ENCODE measurements at regions not wholly inside any gene's neighbourhood (a gene's known extent, or its start where the extent isn't known, plus 50 kb on each side); places are given as distances from the start of the nearest gene placed in this dataset.

DNA sequence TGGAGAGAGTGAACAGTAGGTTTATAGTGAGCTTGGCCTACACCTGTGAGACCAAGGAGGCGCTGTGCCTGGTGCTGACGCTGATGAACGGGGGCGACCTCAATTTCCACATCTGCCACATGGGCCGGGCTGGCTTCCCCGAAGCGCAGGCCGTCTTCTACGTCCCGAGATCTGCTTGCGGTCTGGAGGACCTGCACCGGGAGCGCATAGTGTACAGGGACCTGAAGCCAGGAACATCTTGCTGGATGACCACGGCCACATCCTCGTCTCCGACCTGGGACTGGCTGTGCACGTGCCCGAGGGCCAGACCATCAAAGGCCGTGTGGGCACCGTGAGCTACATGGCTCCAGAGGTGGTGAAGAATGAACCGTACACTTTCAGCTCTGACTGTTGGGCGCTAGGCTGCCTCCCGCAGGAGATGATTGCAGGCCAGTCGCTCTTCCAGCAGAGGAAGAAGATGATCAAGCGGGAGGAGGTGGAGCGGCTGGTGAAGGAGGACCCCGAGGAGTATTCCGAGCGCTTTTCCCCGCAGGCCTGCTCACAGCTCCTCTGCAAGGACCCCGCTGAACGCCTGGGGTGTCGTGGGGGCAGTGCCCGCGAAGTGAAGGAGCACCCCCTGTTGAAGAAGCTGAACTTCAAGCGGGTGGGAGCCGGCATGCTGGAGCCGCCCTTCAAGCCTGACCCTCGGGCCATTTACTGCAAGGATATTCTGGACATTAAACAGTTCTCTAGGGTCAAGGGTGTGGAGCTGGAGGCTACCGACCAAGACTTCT, 139.0 kb downstream of the ZDHHC20 start:
- no peak for DNase-seq

DNA sequence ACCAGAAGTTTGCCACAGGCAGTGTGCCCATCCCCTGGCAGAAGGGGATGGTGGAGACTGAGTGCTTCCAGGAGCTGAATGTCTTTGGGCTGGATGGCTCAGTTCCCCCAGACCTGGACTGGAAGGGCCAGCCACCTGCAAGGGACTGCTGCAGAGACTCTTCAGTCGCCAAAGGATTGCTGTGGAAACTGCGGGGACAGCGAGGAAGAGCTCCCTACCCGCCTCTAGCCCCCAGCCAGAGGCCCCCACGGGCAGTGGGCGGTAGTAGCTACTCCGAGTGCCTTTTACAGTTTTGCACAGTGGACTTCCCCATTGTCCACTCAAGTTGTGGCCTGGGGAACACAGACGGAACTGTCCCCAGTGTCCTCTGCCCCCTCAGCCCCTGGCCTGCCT, 138.5 kb downstream of the ZDHHC20 start:
- no peak for DNase-seq

DNA sequence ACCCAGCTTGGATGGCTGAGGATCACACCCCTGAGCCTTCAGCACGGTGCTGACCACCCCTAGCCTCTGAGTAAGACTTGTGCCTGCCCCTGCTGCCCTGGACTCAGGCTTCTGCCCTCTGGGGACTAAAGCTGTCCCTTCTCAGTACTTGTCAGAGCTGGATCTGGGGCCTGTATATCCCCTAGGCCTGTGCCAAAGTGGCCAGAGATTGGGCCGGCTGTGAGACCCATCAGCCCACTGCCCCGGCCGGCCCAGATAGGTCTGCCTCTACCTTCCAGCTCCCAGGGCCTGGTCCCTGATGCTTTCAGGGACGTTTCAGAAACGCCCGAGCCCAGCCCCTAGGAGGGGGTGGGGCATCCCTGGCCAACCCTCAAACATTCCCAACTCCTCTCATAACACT, 137.8 kb downstream of the ZDHHC20 start:
- no peak for DNase-seq

DNA sequence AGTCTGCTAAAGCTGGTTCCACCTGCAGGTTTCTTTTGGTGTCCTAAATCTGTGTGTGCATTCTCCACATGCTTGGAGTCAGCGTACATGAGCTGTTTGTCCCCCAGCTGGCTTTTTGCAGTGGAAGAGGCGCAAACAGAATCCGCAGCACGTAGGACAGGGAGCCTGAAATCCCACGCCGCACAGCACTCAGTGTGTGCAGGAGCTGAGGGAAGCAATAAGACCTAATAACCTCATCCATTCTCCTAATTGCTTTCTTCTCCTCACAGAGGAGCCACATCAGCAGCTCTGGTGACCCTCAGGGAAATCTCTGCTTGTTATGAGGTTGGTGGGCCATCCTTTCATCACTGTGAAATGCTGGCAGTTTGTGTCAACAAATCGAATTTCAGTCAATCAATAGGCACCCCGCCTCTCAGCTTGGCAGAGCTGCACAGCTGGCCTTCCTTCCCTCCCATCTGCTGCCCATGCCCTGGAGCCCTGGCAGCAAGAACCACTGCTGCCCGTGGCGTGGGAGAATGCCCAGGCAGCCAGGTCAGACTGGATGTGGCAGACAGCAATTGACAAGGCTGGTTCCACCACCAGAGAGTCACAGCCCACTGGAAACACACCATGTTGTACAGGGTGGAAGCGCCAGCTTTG, 136.7 kb downstream of the ZDHHC20 start:
- no peak for DNase-seq

All from GF-D8 (cell line).